Left renal cortex interstitium (tissue), 4 donors: ENCODE measurements at regions not wholly inside any gene's neighbourhood (a gene's known extent, or its start where the extent isn't known, plus 50 kb on each side); places are given as distances from the start of the nearest gene placed in this dataset.
"Not testable (repeated sequence)": the region's sequence is repeated elsewhere in the genome, so short reads cannot be mapped to it uniquely, and the experiment has no call there.

Source experiments
- DNase-seq, 4 donors: peaks; one replicate each; pipeline ENCODE4 v3.0.0-alpha.2; 2013; ENCODE audit warnings: low read depth in 4 of 4, low spot score in 2 of 4, missing footprints in 1 of 4

GRCh38 chr3:165716592-165716991 is 120.6 kb downstream of the BCHE start:
- DNase-seq, result no peak

GRCh38 chr3:165713479-165713878 is 123.7 kb downstream of the BCHE start:
- DNase-seq, result no peak

- DNase-seq, result no peak
These were observed 124.8 kb downstream of the BCHE start for GRCh38 chr3:165712382-165712781.

GRCh38 chr3:165697910-165698309 is 139.3 kb downstream of the BCHE start:
- no peak for DNase-seq

GRCh38 chr3:165696496-165696895 is 140.7 kb downstream of the BCHE start:
- no peak for DNase-seq

GRCh38 chr3:165683947-165684346 is 153.3 kb downstream of the BCHE start:
- no peak for DNase-seq

GRCh38 chr3:165682734-165683133 is 154.5 kb downstream of the BCHE start:
- no peak for DNase-seq

- no peak for DNase-seq
These were observed 167.3 kb downstream of the BCHE start for GRCh38 chr3:165669967-165670366.

GRCh38 chr3:165669504-165669903 is 167.7 kb downstream of the BCHE start:
- no peak for DNase-seq

GRCh38 chr3:165667676-165668075 is 169.5 kb downstream of the BCHE start:
- DNase-seq, result no peak

GRCh38 chr3:165658027-165658426 is 179.2 kb downstream of the BCHE start:
- no peak for DNase-seq

- DNase-seq, result no peak
These were observed 184.0 kb downstream of the BCHE start for GRCh38 chr3:165653130-165653778.

- DNase-seq, result not testable (repeated sequence)
These were observed 187.9 kb downstream of the BCHE start for GRCh38 chr3:165649282-165649681.

- no peak for DNase-seq
These were observed 192.0 kb downstream of the BCHE start for GRCh38 chr3:165645191-165645590.

GRCh38 chr3:165644331-165644730 is 192.9 kb downstream of the BCHE start:
- no peak for DNase-seq

- DNase-seq, result no peak
These were observed 193.8 kb downstream of the BCHE start for GRCh38 chr3:165643425-165643824.

GRCh38 chr3:165642761-165643420 is 194.3 kb downstream of the BCHE start:
- DNase-seq, result peak in 1 of 4 donors; percentile 6

GRCh38 chr3:165641569-165642310 is 195.5 kb downstream of the BCHE start:
- DNase-seq, result no peak

GRCh38 chr3:165640970-165641369 is 196.3 kb downstream of the BCHE start:
- DNase-seq, result no peak

GRCh38 chr3:165640031-165640430 is 197.2 kb downstream of the BCHE start:
- DNase-seq, result no peak

GRCh38 chr3:165638034-165638433 is 199.2 kb downstream of the BCHE start:
- no peak for DNase-seq

- DNase-seq, result no peak
These were observed 200.6 kb downstream of the BCHE start for GRCh38 chr3:165636684-165637015.
